Prostate gland (tissue), 2 donors: ENCODE measurements at regions not wholly inside any gene's neighbourhood (a gene's known extent, or its start where the extent isn't known, plus 50 kb on each side); places are given as distances from the start of the nearest gene placed in this dataset.

Experiments
- DNase-seq: peaks from one replicate; pipeline ENCODE4 v3.0.0-alpha.2; 2019; ENCODE audit warnings: low spot score
- H3K27ac ChIP-seq, 2 donors: fragments of 200-600 bp; sonication (generic); 2 replicates each; pipeline ENCODE4 v1.5.1; 2017 to 2019
- H3K27me3 ChIP-seq: fragments of 200-600 bp; sonication (generic); replicated peaks from 2 replicates; pipeline ENCODE4 v1.5.1; 2019; ENCODE audit not compliant: insufficient read depth
- H3K36me3 ChIP-seq, 2 donors: fragments of 200-600 bp; sonication (generic); 1 replicate in 1 of 2; 2 replicates in 1 of 2; pipeline versions ENCODE4 v1.5.1 to v1.8.1; 2017 to 2019
- H3K4me1 ChIP-seq: fragments of 200-600 bp; sonication (generic); replicated peaks from 2 replicates; pipeline ENCODE4 v1.5.1; 2019
- H3K4me3 ChIP-seq, 2 donors: fragments of 200-600 bp; sonication (generic); 2 replicates each; pipeline ENCODE4 v1.5.1; 2017 to 2019
- H3K9me3 ChIP-seq: fragments of 200-600 bp; sonication (generic); 2 replicates; pipeline ENCODE4 v1.5.1; 2017
- CTCF ChIP-seq, 4 experiments: fragments of 200-600 bp in 2 of 4; fragments of 450-650 bp in 2 of 4; sonication (generic) in 2 of 4; IDR thresholded peaks; 1 replicate in 3 of 4; 2 replicates in 1 of 4; pipeline ENCODE4 v1.5.1; 2016 to 2019; ENCODE audit warnings: antibody characterized with exemption in 4 of 4, mild to moderate bottlenecking in 2 of 4, moderate library complexity in 2 of 4
- POLR2A ChIP-seq: fragments of 450-650 bp; IDR thresholded peaks from one replicate; pipeline ENCODE4 v1.6.1; 2016; ENCODE audit warnings: antibody characterized with exemption, mild to moderate bottlenecking
- POLR2AphosphoS5 ChIP-seq: sonication (generic); formaldehyde crosslinking; IDR thresholded peaks from one replicate; pipeline ENCODE4 v1.6.1; 2017; ENCODE audit warnings: antibody characterized with exemption
- WGBS: methylation state at CpG from one replicate; pipeline ENCODE4 v1.1.5; 2018; 5-methylcytosine and 5-hydroxymethylcytosine counted together
- intact Hi-C: fragments of 100-400 bp; cut with DNase I; formaldehyde crosslinking; loops from one replicate; pipeline ENCODE4 v1.14.2; 2022

- no peaks in the 10 kb centered on the region for H3K4me1 ChIP-seq
- 34% methylated on average over 2 of the region's 2 CpGs for WGBS
- TF ChIP-seq CTCF (IDR thresholded peaks at IDR 0.05) (no peak), POLR2AphosphoS5 (no peak), POLR2A (no peak)
- no peak overlapping the region for H3K4me3 ChIP-seq
- H3K9me3 ChIP-seq = no peaks in the 10 kb centered on the region
- DNase-seq = no peak
- intact Hi-C loops = no loop called here
- H3K36me3 ChIP-seq = no peaks in the 10 kb centered on the region
- no peaks in the 10 kb centered on the region for H3K27me3 ChIP-seq
- H3K27ac ChIP-seq = no peak overlapping the region
Measured at GRCh38 chr2:19614066-19614465, 255.6 kb upstream of the OSR1 start.

GRCh38 chr2:19611491-19612332 lies 253.3 kb upstream of the OSR1 start:
- no peaks in the 10 kb centered on the region for H3K27me3 ChIP-seq
- no peak for DNase-seq
- no peaks in the 10 kb centered on the region for H3K9me3 ChIP-seq
- no peaks in the 10 kb centered on the region for H3K36me3 ChIP-seq
- H3K27ac ChIP-seq = no peak overlapping the region
- 90% methylated on average over 4 of the region's 4 CpGs for WGBS
- no peak overlapping the region for H3K4me3 ChIP-seq
- intact Hi-C loops = no loop called here
- no peaks in the 10 kb centered on the region for H3K4me1 ChIP-seq
- TF ChIP-seq POLR2AphosphoS5 (no peak), CTCF (IDR thresholded peaks at IDR 0.05) (no peak), POLR2A (no peak)

- TF ChIP-seq POLR2AphosphoS5 (no peak), POLR2A (no peak), CTCF (IDR thresholded peaks at IDR 0.05) (no peak)
- no peaks in the 10 kb centered on the region for H3K27me3 ChIP-seq
- 74% methylated on average over 6 of the region's 6 CpGs for WGBS
- no peak for DNase-seq
- no peaks in the 10 kb centered on the region for H3K9me3 ChIP-seq
- H3K27ac ChIP-seq = no peak overlapping the region
- H3K36me3 ChIP-seq = no peaks in the 10 kb centered on the region
- intact Hi-C loops = no loop called here
- no peak overlapping the region for H3K4me3 ChIP-seq
- H3K4me1 ChIP-seq = no peaks in the 10 kb centered on the region
Measured at GRCh38 chr2:19609266-19609665, 250.8 kb upstream of the OSR1 start.

GRCh38 chr2:19607931-19608771 lies 249.7 kb upstream of the OSR1 start:
- intact Hi-C loops = no loop called here
- DNase-seq = no peak
- no peak for TF ChIP-seq POLR2A
- no peak for TF ChIP-seq CTCF (IDR thresholded peaks at IDR 0.05)
- TF ChIP-seq POLR2AphosphoS5 = no peak
- WGBS = 63% methylated on average over 4 of the region's 4 CpGs
- Histone ChIP-seq H3K27me3 (no peaks in the 10 kb centered on the region), H3K27ac (no peak overlapping the region), H3K9me3 (no peaks in the 10 kb centered on the region), H3K4me3 (no peak overlapping the region), H3K36me3 (no peaks in the 10 kb centered on the region), H3K4me1 (no peaks in the 10 kb centered on the region)
